GM21717 (cell line): ENCODE measurements at regions not wholly inside any gene's neighbourhood (a gene's known extent, or its start where the extent isn't known, plus 50 kb on each side); places are given as distances from the start of the nearest gene placed in this dataset.
A peak's percentile ranks its signal among the peaks of the same experiment; 100 is the strongest.

Source experiments
- ATAC-seq: cut with Tn5 transposase; IDR thresholded peaks from one replicate; pipeline ENCODE4 v1.9.1; 2021; ENCODE audit warnings: mild to moderate bottlenecking, moderate library complexity; ENCODE audit not compliant: unreplicated experiment

GRCh38 chr4:45368832-45369231 is 642.5 kb upstream of the GNPDA2 start:
- no peak for ATAC-seq

GRCh38 chr4:45363931-45364330 is 637.6 kb upstream of the GNPDA2 start:
- ATAC-seq, result no peak

GRCh38 chr4:45358573-45359506 is 632.5 kb upstream of the GNPDA2 start:
- ATAC-seq, result no peak

GRCh38 chr4:45353161-45353560 is 626.8 kb upstream of the GNPDA2 start:
- ATAC-seq, result no peak

DNA sequence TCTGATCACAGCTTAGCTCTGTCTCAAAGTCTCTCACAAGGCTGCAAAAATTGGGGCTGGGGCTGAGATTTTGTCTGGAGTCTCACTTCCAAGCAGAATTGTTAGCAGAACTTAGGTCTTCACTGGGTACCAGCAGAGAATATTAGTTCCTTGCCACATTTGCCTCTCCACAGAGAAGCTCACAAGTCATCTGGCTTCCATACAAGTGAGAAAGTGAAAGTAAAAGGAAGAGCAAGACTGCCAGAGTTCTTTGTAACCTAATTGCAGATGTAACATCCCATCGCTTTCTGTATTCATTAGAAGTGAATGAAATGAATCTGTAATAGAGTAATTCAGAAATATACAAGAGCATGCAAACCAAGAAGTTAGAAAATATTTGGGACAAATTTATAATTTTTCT is 624.1 kb upstream of the GNPDA2 start:
- peak; percentile 88 for ATAC-seq

- no peak for ATAC-seq
Observed at GRCh38 chr4:45349859-45350258, 623.5 kb upstream of the GNPDA2 start.

DNA sequence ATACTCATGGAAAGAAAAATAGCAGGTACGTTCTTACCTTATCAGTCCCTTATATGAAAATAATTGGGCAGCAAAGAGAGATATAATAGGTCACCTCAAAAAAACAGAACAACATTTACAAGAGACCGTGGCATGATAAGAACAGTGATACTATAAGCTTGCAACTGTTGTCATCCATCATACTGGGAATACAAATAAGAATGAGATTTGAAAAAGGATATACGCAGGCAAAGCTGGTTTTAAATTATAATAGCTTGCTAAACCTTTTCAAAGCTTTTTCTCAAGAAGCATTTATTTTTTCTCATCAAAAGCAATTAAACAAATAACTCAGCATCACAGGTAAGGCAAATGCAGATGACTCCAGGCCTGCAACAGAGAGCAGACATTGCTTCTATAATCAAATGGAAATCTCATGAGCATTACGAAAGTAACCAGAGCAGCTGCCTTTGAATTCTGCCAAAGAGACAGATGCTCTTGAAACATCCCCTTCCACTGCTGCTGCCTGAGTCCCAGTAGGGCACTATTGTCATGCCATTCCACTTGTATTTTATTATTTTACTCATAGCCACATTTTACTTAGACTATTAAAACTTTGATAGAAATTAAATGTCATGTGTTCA is 620.6 kb upstream of the GNPDA2 start:
- ATAC-seq, result no peak

DNA sequence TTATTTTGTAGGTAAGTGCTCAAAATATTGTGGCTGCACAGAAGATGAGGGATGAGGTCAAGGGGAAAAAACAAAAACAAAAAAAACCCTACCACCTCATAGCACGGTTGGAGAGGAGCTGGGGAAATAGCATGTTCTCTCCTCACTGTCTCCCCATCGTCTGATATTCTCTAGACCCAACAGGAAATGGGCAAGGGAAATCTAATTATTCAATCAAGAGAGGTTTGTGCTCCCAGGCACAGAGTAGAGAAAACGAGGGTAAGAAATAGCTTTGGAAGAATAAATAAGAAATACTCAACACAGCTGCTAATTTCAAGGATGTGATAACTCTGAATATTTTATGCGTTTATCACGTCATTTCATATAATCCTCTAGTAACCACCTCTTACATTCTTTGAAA is 619.2 kb upstream of the GNPDA2 start:
- no peak for ATAC-seq

DNA sequence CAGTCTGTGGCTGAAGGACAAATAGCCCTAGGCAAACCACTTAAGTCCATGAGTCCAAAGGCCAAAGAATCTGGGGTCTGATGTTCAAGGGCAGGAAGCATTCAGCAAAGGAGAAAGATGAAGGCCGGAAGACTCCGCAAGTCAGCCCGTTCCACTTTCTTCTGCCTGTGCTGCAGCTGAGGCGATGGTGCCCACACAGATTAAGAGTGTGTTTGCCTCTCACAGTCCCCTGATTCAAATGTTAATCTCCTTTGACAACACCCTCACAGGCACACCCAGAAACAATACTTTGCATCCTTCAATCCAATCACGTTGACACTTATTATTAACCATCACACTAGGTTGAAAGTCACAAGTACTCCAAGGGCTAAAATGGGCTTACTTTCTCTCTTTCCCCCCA is 605.4 kb upstream of the GNPDA2 start:
- ATAC-seq, result no peak

GRCh38 chr4:45327544-45327943 is 601.2 kb upstream of the GNPDA2 start:
- ATAC-seq, result no peak

GRCh38 chr4:45324455-45325417 is 598.4 kb upstream of the GNPDA2 start:
- ATAC-seq, result no peak

DNA sequence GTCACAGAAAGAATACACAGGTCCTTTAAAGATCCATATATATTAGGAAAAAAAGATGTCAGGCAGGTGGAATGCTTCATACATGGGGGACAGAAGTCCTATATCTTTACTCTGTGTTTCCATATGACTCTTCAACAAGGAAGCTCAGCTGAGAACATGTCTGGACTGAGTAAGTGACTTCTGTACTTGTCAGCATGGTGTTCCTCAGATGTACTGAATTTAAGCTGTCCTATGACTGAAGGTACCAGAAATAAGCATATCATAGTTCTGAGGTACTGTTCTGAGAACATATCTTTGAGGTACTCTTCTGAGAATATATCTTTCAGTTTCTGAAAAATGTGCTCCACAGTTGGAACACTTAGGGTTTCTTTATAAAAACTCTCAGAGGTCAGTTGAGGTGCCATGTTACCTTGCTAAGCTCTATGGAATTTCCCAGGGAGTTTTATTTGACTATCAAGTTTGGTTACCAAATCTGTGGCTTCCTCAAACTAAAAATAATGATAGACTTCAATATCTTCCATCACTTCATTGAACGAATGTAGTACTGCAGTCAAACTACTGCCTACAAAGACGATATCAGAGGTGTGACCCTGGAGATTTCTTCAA is 597.2 kb upstream of the GNPDA2 start:
- ATAC-seq, result peak; percentile 59

GRCh38 chr4:45317739-45318138 is 591.4 kb upstream of the GNPDA2 start:
- ATAC-seq, result no peak

DNA sequence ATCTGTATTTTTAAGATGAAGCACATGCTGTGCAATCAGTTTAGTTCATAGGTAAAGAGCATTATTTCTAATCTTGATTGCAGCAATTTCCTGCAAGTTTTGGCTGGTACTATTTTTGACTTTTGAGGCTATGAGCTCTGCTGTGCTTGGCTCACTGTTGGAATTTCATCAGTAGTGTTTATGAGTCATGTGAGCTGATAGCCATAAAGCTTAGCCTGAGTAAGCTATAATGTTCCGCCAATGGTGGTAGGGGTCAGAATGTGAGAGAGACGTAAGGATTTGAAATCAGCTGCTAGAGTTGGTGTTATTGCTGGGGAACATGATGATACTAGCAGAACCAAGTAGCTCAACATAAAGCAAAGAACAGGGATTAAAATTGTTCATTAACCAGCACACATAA is 590.9 kb upstream of the GNPDA2 start:
- ATAC-seq, result no peak

GRCh38 chr4:45316257-45316656 is 589.9 kb upstream of the GNPDA2 start:
- ATAC-seq, result no peak

GRCh38 chr4:45302828-45303227 is 576.5 kb upstream of the GNPDA2 start:
- no peak for ATAC-seq

DNA sequence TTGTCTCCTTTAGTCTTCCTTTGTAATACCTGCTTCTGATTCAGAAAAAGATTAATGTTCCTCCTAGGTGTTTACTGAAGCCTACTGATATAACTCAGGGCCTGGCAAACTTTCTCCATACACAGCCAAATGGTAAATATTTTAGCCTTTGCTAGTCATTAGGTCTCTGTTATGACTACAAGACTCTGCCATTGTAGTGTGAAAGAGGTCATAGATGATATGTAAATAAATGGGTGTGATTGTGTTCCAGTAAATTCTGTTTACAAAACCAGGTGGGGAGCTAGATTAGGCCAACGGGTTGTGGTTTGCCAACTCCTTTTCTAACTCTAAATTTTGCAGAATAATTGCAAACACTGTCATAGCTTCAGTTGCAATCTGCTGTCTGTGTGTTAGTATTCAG is 568.1 kb upstream of the GNPDA2 start:
- no peak for ATAC-seq

- ATAC-seq, result no peak
Observed at GRCh38 chr4:45293335-45293734, 567.0 kb upstream of the GNPDA2 start.

GRCh38 chr4:45292844-45293243 is 566.5 kb upstream of the GNPDA2 start:
- no peak for ATAC-seq

DNA sequence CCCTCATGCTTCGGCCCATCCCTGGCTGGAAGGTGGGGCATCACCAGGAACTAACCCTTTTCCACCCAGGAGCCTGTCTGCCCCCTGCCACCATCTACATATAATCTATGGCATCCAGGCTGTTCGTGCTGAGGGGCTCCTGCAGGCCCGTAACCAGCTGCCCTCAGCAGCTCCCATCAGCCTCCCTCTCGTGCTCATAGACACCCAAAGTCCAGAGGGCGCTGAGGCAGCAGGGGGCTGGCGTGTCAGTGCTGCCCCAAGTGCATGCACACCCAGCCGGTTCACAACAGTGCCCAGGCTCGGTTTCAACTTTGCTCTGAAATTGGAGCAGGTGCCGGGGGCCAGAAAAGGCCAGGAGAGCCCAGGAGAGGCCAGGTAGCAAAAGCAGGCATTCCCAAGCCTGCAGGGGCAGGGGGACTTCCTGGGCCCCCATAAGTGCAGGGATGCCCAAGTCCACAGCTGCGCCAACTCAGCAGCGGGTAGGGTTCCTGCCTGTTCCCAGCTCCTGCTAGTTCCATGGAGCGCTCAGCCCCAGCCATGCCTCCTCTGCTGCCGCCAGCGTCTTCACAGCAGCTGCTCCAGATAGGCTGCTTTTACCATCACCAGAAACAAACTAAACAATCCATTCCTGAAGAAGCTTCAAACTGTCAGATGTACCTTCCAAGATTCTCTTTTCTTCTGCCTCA is 558.2 kb upstream of the GNPDA2 start:
- ATAC-seq, result no peak
